ENCODE measurements at regions not wholly inside any gene's neighbourhood (a gene's known extent, or its start where the extent isn't known, plus 50 kb on each side); places are given as distances from the start of the nearest gene placed in this dataset.

GRCh38 chr13:76533251-76533650, 353.0 kb downstream of the KCTD12 start:
- Histone ChIP-seq H3K9me3 (ENCODE audit: control insufficient read depth in 4 of 4, low read length in 3 of 4) (no peaks in the 10 kb centered on the region), H3K36me3 (ENCODE audit: control insufficient read depth in 4 of 4, insufficient read depth in 3 of 4, low read depth in 1 of 4, low read length in 3 of 4) (no peaks in the 10 kb centered on the region), H3K4me3 (ENCODE audit: low read depth in 1 of 3, low read length in 3 of 3) (no peak overlapping the region), H3K27me3 (ENCODE audit: control insufficient read depth in 4 of 4, insufficient read depth in 4 of 4, low read length in 3 of 4) (no peaks in the 10 kb centered on the region), H3K9ac (ENCODE audit: low read depth in 1 of 2, low read length in 2 of 2) (no peak overlapping the region), H3K27ac (ENCODE audit: low read depth in 1 of 2, low read length in 2 of 2) (no peak overlapping the region), H3K4me1 (ENCODE audit: control insufficient read depth in 4 of 4, insufficient read depth in 4 of 4, low read length in 3 of 4) (no peaks in the 10 kb centered on the region)
- TF ChIP-seq JUND (IDR thresholded peaks at IDR 0.05) (no peak), SP1 (IDR thresholded peaks at IDR 0.05) (no peak), YY1 (IDR thresholded peaks at IDR 0.05) (no peak), RAD21 (IDR thresholded peaks at IDR 0.05) (no peak), FOXA1 (IDR thresholded peaks at IDR 0.05) (no peak), TAF1 (conservative IDR thresholded peaks at IDR 0.05) (no peak), EGR1 (IDR thresholded peaks at IDR 0.05; ENCODE audit: low read depth in 2 of 2) (no peak), HNF4A (conservative IDR thresholded peaks at IDR 0.05) (no peak), FOXA2 (IDR thresholded peaks at IDR 0.05) (no peak), GABPA (IDR thresholded peaks at IDR 0.05 in 1 of 2, conservative IDR thresholded peaks at IDR 0.05 in 1 of 2) (no peak), RXRA (IDR thresholded peaks at IDR 0.05) (no peak), HNF4G (IDR thresholded peaks at IDR 0.05) (no peak), REST (IDR thresholded peaks at IDR 0.05) (no peak), NR2F2 (IDR thresholded peaks at IDR 0.05) (no peak), ATF3 (IDR thresholded peaks at IDR 0.05) (no peak)
- TF ChIP-seq, protein P1, sequence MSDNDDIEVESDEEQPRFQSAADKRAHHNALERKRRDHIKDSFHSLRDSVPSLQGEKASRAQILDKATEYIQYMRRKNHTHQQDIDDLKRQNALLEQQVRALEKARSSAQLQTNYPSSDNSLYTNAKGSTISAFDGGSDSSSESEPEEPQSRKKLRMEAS (IDR thresholded peaks at IDR 0.05) = no peak
- TF ChIP-seq, protein P2, sequence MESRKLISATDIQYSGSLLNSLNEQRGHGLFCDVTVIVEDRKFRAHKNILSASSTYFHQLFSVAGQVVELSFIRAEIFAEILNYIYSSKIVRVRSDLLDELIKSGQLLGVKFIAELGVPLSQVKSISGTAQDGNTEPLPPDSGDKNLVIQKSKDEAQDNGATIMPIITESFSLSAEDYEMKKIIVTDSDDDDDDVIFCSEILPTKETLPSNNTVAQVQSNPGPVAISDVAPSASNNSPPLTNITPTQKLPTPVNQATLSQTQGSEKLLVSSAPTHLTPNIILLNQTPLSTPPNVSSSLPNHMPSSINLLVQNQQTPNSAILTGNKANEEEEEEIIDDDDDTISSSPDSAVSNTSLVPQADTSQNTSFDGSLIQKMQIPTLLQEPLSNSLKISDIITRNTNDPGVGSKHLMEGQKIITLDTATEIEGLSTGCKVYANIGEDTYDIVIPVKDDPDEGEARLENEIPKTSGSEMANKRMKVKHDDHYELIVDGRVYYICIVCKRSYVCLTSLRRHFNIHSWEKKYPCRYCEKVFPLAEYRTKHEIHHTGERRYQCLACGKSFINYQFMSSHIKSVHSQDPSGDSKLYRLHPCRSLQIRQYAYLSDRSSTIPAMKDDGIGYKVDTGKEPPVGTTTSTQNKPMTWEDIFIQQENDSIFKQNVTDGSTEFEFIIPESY (IDR thresholded peaks at IDR 0.05) = no peak
- TF ChIP-seq, protein P3, sequence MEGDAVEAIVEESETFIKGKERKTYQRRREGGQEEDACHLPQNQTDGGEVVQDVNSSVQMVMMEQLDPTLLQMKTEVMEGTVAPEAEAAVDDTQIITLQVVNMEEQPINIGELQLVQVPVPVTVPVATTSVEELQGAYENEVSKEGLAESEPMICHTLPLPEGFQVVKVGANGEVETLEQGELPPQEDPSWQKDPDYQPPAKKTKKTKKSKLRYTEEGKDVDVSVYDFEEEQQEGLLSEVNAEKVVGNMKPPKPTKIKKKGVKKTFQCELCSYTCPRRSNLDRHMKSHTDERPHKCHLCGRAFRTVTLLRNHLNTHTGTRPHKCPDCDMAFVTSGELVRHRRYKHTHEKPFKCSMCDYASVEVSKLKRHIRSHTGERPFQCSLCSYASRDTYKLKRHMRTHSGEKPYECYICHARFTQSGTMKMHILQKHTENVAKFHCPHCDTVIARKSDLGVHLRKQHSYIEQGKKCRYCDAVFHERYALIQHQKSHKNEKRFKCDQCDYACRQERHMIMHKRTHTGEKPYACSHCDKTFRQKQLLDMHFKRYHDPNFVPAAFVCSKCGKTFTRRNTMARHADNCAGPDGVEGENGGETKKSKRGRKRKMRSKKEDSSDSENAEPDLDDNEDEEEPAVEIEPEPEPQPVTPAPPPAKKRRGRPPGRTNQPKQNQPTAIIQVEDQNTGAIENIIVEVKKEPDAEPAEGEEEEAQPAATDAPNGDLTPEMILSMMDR (IDR thresholded peaks at IDR 0.05; ENCODE audit: low read depth, low read length, missing input control) = no peak
- 68% methylated on average over 2 of the region's 2 CpGs for WGBS
- DNase-seq (ENCODE audit: low spot score) = no peak

All from liver (tissue), 8 donors.